Fibroblast of villous mesenchyme (primary cell): ENCODE measurements at regions not wholly inside any gene's neighbourhood (a gene's known extent, or its start where the extent isn't known, plus 50 kb on each side); places are given as distances from the start of the nearest gene placed in this dataset.
A peak's percentile ranks its signal among the peaks of the same experiment; 100 is the strongest.
"Not testable (repeated sequence)": the region's sequence is repeated elsewhere in the genome, so short reads cannot be mapped to it uniquely, and the experiment has no call there.

Experiments used
- DNase-seq: peaks from one replicate; pipeline ENCODE4 v3.0.0-alpha.2; 2010; ENCODE audit warnings: low read depth
- H3K4me3 ChIP-seq: 2 replicates; pipeline ENCODE4 v1.5.1; 2011; ENCODE audit warnings: low read depth, mild to moderate bottlenecking, low read length
- TF ChIP-seq, protein P1 (sequence below): IDR thresholded peaks from 2 replicates; pipeline ENCODE4 v1.5.1; 2012; ENCODE audit warnings: low read depth, mild to moderate bottlenecking, low read length; ENCODE audit not compliant: insufficient read depth

DNA sequence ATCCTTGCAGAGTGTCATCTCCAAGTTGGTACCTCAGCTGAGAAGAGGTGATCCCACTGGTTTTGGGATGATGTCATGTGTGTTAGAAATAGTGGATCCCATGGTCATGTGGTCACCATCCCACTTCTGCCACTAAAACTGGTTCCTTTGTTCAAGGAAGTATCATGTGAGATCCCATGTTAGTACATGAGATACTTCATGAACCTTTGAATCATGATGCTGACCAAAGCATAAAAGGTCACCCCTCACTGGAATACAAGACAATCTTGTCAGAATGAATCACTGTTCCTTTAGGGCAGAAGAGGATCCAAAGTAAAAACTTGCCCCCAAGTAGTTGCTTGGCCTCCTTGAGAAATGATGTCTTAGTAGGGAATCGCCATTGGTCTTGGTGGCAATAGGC, 150.9 kb upstream of the MOCS2 start:
- H3K4me3 ChIP-seq = no peak overlapping the region
- no peak for DNase-seq
- TF ChIP-seq, protein P1, sequence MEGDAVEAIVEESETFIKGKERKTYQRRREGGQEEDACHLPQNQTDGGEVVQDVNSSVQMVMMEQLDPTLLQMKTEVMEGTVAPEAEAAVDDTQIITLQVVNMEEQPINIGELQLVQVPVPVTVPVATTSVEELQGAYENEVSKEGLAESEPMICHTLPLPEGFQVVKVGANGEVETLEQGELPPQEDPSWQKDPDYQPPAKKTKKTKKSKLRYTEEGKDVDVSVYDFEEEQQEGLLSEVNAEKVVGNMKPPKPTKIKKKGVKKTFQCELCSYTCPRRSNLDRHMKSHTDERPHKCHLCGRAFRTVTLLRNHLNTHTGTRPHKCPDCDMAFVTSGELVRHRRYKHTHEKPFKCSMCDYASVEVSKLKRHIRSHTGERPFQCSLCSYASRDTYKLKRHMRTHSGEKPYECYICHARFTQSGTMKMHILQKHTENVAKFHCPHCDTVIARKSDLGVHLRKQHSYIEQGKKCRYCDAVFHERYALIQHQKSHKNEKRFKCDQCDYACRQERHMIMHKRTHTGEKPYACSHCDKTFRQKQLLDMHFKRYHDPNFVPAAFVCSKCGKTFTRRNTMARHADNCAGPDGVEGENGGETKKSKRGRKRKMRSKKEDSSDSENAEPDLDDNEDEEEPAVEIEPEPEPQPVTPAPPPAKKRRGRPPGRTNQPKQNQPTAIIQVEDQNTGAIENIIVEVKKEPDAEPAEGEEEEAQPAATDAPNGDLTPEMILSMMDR = no peak

DNA sequence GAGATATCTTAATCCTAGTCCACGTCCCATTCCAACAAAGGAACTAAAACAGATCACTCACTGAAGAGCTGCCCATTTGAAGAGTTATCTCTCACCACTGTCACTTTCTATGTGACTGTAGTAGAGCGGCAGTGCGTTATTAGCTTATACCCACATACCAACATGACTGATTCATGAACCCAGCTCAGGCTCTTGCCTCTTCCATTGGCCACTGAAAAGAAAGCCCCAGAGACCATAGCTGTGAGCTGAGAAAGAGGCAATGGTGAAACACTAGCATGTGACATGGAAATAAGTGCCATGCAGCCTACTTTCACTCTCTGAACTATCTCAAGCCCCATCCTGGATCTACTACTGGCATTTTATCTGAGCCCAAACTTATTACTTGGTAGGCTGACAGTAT, 151.7 kb upstream of the MOCS2 start:
- TF ChIP-seq, protein P1 = no peak
- DNase-seq = no peak
- no peak overlapping the region for H3K4me3 ChIP-seq

DNA sequence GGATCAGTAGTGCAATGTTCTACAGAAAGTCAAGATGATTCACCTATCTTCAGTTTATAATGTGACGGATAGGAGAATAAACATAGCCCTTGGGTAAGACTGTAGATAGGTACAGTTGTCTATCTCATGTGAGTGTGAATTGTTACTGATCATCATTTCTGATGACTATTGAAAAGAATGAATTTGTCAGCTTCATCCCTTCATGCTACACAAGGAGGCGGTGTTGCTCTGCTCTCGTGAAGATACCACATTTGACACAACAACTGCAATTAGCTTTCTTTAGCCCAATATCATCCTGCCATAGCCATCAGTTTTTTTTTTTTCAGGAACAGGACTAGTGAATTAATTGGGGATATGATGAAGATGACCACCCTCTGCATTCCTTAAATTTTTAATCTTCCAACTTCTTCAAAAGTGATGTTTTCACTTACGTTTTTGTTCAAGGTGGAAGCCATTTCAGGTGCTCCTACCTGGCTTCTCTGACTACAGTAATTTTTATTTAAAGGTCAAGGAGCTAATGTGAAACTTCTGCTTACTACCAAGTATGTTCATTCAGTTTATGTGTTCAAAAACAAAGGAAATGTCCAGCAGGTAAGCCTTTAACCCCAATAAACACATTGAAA, 152.9 kb upstream of the MOCS2 start:
- no peak overlapping the region for H3K4me3 ChIP-seq
- TF ChIP-seq, protein P1 = peak; percentile 76
- DNase-seq = peak; percentile 68

DNA sequence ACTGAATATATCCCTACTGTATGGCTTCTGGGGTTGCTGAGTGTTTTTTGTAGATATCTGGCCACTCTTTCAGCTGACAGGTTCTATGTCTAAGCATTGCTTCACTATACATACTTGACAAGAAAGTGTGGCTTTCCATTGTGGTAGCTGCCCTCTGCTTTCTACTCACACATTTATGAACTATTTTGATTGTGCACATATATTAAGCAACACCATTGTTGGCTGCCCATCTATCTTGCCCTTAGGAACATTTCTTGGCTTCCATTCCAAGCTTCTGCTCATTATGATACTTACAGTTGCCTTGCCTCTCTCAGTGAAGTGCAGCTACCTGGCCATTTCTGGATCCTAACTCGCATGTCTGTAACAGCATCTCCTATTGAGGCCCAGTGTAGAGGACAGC, 153.6 kb upstream of the MOCS2 start:
- H3K4me3 ChIP-seq = no peak overlapping the region
- DNase-seq = no peak
- TF ChIP-seq, protein P1 = no peak

DNA sequence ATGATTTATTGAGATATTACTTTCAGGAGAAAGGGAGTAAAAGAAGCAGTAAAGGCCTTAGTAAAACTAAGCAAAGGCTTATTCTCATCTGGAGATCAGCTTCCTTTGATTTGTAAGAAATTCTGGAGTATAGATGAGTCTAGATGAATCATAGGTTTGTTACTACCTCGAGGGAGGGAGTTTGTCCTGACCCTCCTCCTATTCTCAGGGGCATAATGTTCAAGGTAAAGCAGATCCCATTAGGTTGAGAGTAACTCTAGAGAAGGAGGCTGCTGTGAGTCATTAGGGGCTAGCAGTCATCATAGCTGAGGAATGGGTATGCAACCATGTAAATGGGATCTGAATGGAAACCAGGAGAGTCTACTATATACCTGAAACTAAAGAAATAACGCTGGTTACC, 155.5 kb upstream of the MOCS2 start:
- H3K4me3 ChIP-seq = no peak overlapping the region
- TF ChIP-seq, protein P1 = no peak
- DNase-seq = no peak

DNA sequence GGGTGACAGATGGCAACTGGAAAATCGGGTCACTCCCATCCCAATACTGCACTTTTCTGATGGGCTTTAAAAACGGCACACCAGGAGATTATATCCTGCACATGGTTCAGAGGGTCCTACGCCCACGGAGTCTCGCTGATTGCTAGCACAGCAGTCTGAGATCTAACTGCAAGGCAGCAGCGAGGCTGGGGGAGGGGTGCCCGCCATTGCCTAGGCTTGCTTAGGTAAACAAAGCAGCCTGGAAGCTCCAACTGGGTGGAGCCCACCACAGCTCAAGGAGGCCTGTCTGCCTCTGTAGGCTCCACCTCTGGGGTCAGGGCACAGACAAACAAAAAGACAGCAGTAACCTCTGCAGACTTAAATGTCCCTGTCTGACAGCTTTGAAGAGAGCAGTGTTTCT, 158.7 kb upstream of the MOCS2 start:
- H3K4me3 ChIP-seq, DNase-seq: not testable (repeated sequence)

DNA sequence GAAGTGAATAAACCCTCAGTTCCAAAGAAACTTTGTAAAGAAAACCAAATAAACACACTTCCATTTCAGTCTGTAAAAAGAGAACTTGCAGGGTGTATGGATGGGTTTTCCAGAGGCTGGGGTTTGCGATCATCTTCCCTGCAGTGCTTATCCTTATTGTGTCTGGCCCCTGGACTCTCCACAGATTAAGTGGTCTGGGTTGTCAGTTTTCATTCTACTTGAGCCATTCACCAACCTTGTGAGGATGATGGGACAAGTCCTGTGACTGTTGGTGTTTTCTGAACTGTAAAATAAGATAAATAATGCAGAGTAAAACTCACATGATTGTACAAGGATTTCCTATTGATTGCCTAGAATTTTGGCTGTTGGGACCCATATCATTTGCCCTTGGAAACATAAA, 166.1 kb upstream of the MOCS2 start:
- no peak overlapping the region for H3K4me3 ChIP-seq
- TF ChIP-seq, protein P1 = no peak
- DNase-seq = no peak

DNA sequence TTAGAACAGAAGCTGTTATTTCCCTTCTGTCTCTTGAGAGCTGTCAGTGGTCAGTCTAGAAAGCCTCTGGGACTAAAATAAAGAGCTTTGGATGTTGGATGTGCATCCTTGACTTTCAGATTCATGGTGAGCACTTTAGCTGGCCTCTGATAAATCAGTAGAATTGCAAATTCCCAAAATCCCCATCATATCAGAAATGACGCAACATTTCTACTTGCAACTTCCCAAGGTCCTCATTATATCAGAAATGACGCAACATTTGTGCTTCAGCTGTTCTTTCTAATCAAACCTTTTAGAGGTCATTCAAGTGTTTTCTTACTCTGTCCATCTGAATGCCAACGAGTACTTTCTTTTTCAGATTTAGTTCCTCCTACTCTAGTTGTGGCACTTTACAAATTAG, 167.3 kb upstream of the MOCS2 start:
- TF ChIP-seq, protein P1 = no peak
- peak; percentile 69 for DNase-seq
- H3K4me3 ChIP-seq = no peak overlapping the region
